ENCODE measurements at regions not wholly inside any gene's neighbourhood (a gene's known extent, or its start where the extent isn't known, plus 50 kb on each side); places are given as distances from the start of the nearest gene placed in this dataset.
A peak's percentile ranks its signal among the peaks of the same experiment; 100 is the strongest.

DNA sequence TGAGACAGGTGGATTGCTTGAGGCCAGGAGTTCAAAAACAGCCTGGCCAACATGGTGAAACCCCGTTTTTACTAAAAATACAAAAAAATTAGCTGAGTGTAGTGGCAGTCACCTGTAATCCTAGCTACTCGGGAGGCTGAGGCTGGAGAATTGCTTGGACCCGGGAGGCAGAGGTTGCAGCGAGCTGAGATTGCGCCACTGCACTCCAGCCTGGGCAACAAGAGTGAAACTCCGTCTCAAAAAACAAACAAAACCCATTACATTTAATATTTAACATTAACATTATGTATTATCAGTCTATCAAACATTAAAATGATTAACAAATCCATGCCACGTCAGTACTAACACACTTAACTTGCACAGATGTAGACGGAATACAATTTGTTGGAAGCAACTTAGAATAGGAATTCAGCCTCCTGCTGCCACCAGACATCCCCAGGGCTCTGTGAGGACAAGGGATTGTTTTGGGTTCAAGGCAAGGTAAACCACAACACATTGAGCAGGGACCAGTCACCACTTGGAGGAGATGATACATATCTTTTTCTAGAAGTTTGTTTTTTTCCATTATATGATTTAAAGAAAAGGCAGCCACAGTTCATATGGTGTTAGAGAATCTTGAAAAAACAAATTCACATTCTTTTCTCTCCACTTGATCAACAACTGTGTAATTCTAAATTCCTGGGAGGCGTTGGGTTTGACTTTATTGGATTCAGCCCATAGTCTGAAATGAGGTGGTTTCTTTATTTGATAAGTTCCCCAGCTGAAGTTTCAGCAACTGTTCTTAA lies 104.1 kb upstream of the BASP1 start:
- Histone ChIP-seq H3K4me1 (ENCODE audit: control insufficient read depth, insufficient read depth, low read length) (peaks cover 13% of the 10 kb centered on the region), H3K36me3 (ENCODE audit: control insufficient read depth, insufficient read depth, low read length) (no peaks in the 10 kb centered on the region), H3K9me3 (ENCODE audit: control insufficient read depth, low read length) (no peaks in the 10 kb centered on the region), H3K9ac (ENCODE audit: extremely low read depth, low read length, poor library complexity, severe bottlenecking) (no peak overlapping the region), H3K4me3 (ENCODE audit: low read length) (no peak overlapping the region), H3K27ac (ENCODE audit: low read depth, low read length) (no peak overlapping the region), H3K27me3 (ENCODE audit: control insufficient read depth, insufficient read depth, low read length, poor library complexity, severe bottlenecking) (no peaks in the 10 kb centered on the region)
- no peak overlapping the region for H3K4me3 Mint-ChIP-seq
- no peak for DNase-seq
- WGBS, 2 experiments (ENCODE audit: insufficient coverage in 1 of 2, insufficient read length in 1 of 2), result 84 to 100% methylated on average over 3 to 9 of the region's 9 CpGs
- H3K36me3 Mint-ChIP-seq (ENCODE audit: low read depth), result no peaks in the 10 kb centered on the region
- no peak overlapping the region for H3K27ac Mint-ChIP-seq
- H3K4me1 Mint-ChIP-seq, result peaks cover 23% of the 10 kb centered on the region
- TF ChIP-seq CTCF (conservative IDR thresholded peaks at IDR 0.05), result no peak
- H3K27me3 Mint-ChIP-seq (ENCODE audit: insufficient read depth), result no peaks in the 10 kb centered on the region
- H3K9me3 Mint-ChIP-seq, result no peaks in the 10 kb centered on the region

- Histone ChIP-seq H3K9ac (ENCODE audit: extremely low read depth, low read length, poor library complexity, severe bottlenecking) (no peak overlapping the region), H3K4me1 (ENCODE audit: control insufficient read depth, insufficient read depth, low read length) (peaks cover 13% of the 10 kb centered on the region), H3K4me3 (ENCODE audit: low read length) (no peak overlapping the region), H3K9me3 (ENCODE audit: control insufficient read depth, low read length) (no peaks in the 10 kb centered on the region), H3K36me3 (ENCODE audit: control insufficient read depth, insufficient read depth, low read length) (no peaks in the 10 kb centered on the region), H3K27me3 (ENCODE audit: control insufficient read depth, insufficient read depth, low read length, poor library complexity, severe bottlenecking) (no peaks in the 10 kb centered on the region), H3K27ac (ENCODE audit: low read depth, low read length) (no peak overlapping the region)
- DNase-seq, result no peak
- no peak for TF ChIP-seq CTCF (conservative IDR thresholded peaks at IDR 0.05)
- Mint-ChIP-seq H3K27ac (no peak overlapping the region), H3K36me3 (ENCODE audit: low read depth) (no peaks in the 10 kb centered on the region), H3K27me3 (ENCODE audit: insufficient read depth) (no peaks in the 10 kb centered on the region), H3K9me3 (no peaks in the 10 kb centered on the region), H3K4me3 (no peak overlapping the region), H3K4me1 (peaks cover 28% of the 10 kb centered on the region)
- WGBS, 2 experiments (ENCODE audit: insufficient coverage in 1 of 2, insufficient read length in 1 of 2), result 94 to 96% methylated on average over 3 to 6 of the region's 6 CpGs
These were observed 103.2 kb upstream of the BASP1 start for GRCh38 chr5:17114233-17114632.

- peaks cover 2% of the 10 kb centered on the region for H3K27me3 Mint-ChIP-seq (ENCODE audit: insufficient read depth)
- H3K4me3 Mint-ChIP-seq, result no peak overlapping the region
- H3K27ac Mint-ChIP-seq, result no peak overlapping the region
- DNase-seq, result no peak
- H3K27me3 ChIP-seq (ENCODE audit: control insufficient read depth, insufficient read depth, low read length, poor library complexity, severe bottlenecking), result no peaks in the 10 kb centered on the region
- TF ChIP-seq CTCF (conservative IDR thresholded peaks at IDR 0.05), result no peak
- WGBS, 2 experiments (ENCODE audit: insufficient coverage in 1 of 2, insufficient read length in 1 of 2), result 90 to 100% methylated on average over 2 to 6 of the region's 6 CpGs
- H3K36me3 Mint-ChIP-seq (ENCODE audit: low read depth), result no peaks in the 10 kb centered on the region
- H3K4me3 ChIP-seq (ENCODE audit: low read length), result no peak overlapping the region
- H3K36me3 ChIP-seq (ENCODE audit: control insufficient read depth, insufficient read depth, low read length), result no peaks in the 10 kb centered on the region
- H3K4me1 ChIP-seq (ENCODE audit: control insufficient read depth, insufficient read depth, low read length), result peaks cover 13% of the 10 kb centered on the region
- H3K27ac ChIP-seq (ENCODE audit: low read depth, low read length), result no peak overlapping the region
- peak overlapping the region; percentile 11 for H3K9ac ChIP-seq (ENCODE audit: extremely low read depth, low read length, poor library complexity, severe bottlenecking)
- no peaks in the 10 kb centered on the region for H3K9me3 Mint-ChIP-seq
- H3K4me1 Mint-ChIP-seq, result peaks cover 27% of the 10 kb centered on the region
- no peaks in the 10 kb centered on the region for H3K9me3 ChIP-seq (ENCODE audit: control insufficient read depth, low read length)
These were observed 102.5 kb upstream of the BASP1 start for GRCh38 chr5:17114715-17115599.
